Adrenal gland (tissue), 5 donors: ENCODE measurements at regions not wholly inside any gene's neighbourhood (a gene's known extent, or its start where the extent isn't known, plus 50 kb on each side); places are given as distances from the start of the nearest gene placed in this dataset.

Experiments
- CTCF ChIP-seq, 6 experiments: fragments of 450-650 bp in 4 of 6; fragments of 200-600 bp in 2 of 6; sonication (generic) in 1 of 6; IDR thresholded peaks; 1 replicate in 5 of 6; 2 replicates in 1 of 6; pipeline versions ENCODE4 v1.5.1 to v1.8.0; 2016 to 2021; ENCODE audit warnings: antibody characterized with exemption in 6 of 6, mild to moderate bottlenecking in 2 of 6, moderate library complexity in 1 of 6
- POLR2A ChIP-seq, 2 donors: fragments of 450-650 bp; IDR thresholded peaks; one replicate each; pipeline ENCODE4 v1.6.1; 2017; ENCODE audit warnings: antibody characterized with exemption in 2 of 2, mild to moderate bottlenecking in 2 of 2, moderate library complexity in 1 of 2
- donor health status: DM: no; HTN: no; CAD: no.

GRCh38 chr6:169163411-169163901 lies 90.2 kb downstream of the THBS2 start:
- TF ChIP-seq CTCF (IDR thresholded peaks at IDR 0.05) (no peak), POLR2A (IDR thresholded peaks at IDR 0.05) (no peak)
